ENCODE measurements at regions not wholly inside any gene's neighbourhood (a gene's known extent, or its start where the extent isn't known, plus 50 kb on each side); places are given as distances from the start of the nearest gene placed in this dataset.

- no peak for TF ChIP-seq CTCF (IDR thresholded peaks at IDR 0.05)
- no peak for TF ChIP-seq POLR2A (IDR thresholded peaks at IDR 0.05)
- no peak for TF ChIP-seq POLR2AphosphoS5 (IDR thresholded peaks at IDR 0.05; ENCODE audit: insufficient read depth in 1 of 2, low read depth in 1 of 2)
Observed at GRCh38 chr2:221345516-221345915, 226.6 kb downstream of the EPHA4 start.
